NT2/D1 (cell line): ENCODE measurements at regions not wholly inside any gene's neighbourhood (a gene's known extent, or its start where the extent isn't known, plus 50 kb on each side); places are given as distances from the start of the nearest gene placed in this dataset.

Source experiments
- DNase-seq: peaks from one replicate; pipeline ENCODE4 v3.0.0-alpha.2; 2011; ENCODE audit warnings: low read depth, low spot score
- H3K27me3 ChIP-seq: 2 replicates; pipeline ENCODE4 v1.6.0; 2011; ENCODE audit warnings: mild to moderate bottlenecking; ENCODE audit not compliant: insufficient read length, insufficient read depth
- H3K36me3 ChIP-seq: 2 replicates; pipeline ENCODE4 v1.6.1; 2011; ENCODE audit warnings: mild to moderate bottlenecking, low read length, mixed read lengths; ENCODE audit not compliant: insufficient read depth, insufficient read length
- H3K4me1 ChIP-seq: 2 replicates; pipeline ENCODE4 v1.5.1; 2011; ENCODE audit not compliant: insufficient read depth, insufficient read length
- H3K4me3 ChIP-seq: 2 replicates; pipeline ENCODE4 v1.5.1; 2011; ENCODE audit warnings: low read depth; ENCODE audit not compliant: insufficient read length
- H3K9ac ChIP-seq: 2 replicates; pipeline ENCODE4 v1.6.0; 2011; ENCODE audit warnings: low read depth; ENCODE audit not compliant: insufficient read length
- H3K9me3 ChIP-seq: 2 replicates; pipeline ENCODE4 v1.5.1; 2011; ENCODE audit warnings: mild to moderate bottlenecking, low read length; ENCODE audit not compliant: insufficient read depth
- SUZ12 ChIP-seq: IDR thresholded peaks from 2 replicates; pipeline ENCODE4 v1.6.1; 2011; ENCODE audit not compliant: insufficient read length, insufficient read depth; ENCODE audit errors: extremely low read depth
- YY1 ChIP-seq: IDR thresholded peaks from 2 replicates; pipeline ENCODE4 v1.6.1; 2011; ENCODE audit not compliant: insufficient read length, insufficient read depth
- ZNF274 ChIP-seq: IDR thresholded peaks from 2 replicates; pipeline ENCODE4 v1.6.1; 2011; ENCODE audit warnings: mild to moderate bottlenecking, low read depth, low read length

DNA sequence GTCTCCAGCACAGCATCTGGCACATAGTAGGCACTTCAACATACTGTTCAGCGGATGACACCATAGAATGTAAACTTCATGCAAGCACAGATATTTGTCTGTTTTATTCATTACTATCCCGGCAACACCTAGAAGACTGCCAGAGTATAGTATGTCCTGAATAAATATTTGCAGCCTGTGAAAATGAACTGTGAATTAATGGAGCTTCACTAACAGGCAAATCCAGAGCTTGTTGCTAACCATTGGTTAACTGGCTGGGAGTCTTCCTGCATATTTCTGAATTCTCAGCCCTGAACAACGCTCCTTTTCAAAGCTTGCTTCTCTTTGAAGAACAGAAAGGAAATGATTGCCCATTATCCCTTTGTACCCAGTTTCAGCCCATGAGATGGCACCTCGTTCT lies 243.3 kb upstream of the CRY1 start:
- no peaks in the 10 kb centered on the region for H3K36me3 ChIP-seq
- H3K27me3 ChIP-seq = peaks cover 2% of the 10 kb centered on the region
- DNase-seq = no peak
- no peak overlapping the region for H3K9ac ChIP-seq
- no peak for TF ChIP-seq SUZ12
- TF ChIP-seq ZNF274 = no peak
- TF ChIP-seq YY1 = no peak
- peaks cover 3% of the 10 kb centered on the region for H3K4me1 ChIP-seq
- H3K4me3 ChIP-seq = no peak overlapping the region
- no peaks in the 10 kb centered on the region for H3K9me3 ChIP-seq

DNA sequence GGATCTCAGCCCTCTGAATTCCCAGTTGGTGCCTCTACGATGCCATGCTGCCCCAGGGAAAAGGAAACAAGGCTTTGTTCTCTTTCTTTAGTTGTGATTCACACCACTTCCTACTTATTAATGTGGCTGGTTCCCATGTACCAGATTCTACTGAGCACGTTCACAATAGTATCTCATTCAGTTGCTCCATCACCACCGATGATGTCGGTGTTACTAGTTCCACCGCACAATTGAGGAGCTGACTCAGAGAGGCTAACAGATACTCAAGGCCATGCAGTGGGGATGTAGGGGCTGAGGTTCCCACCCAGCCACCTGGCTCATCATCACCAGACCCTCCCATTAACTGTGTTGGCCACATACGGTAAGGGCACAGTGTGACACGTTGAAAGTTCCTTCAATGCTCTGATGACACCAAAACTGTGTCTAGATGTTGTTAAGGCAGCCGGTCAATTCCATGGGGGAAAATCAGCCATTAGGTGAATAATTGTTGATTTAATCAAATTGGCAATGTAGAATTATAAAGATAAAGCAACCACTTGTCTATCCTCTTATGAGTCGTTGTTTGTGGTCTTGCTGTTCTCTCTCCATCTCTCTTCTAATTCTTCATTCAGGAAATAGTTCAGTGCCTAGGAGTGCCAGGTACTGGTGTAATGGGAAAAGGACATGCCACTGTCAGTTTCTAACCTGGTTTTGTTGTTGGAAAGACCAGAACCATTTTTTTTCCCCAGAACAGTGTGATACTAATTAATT lies 244.2 kb upstream of the CRY1 start:
- no peaks in the 10 kb centered on the region for H3K9me3 ChIP-seq
- no peak overlapping the region for H3K4me3 ChIP-seq
- no peak for DNase-seq
- peaks cover 2% of the 10 kb centered on the region for H3K27me3 ChIP-seq
- H3K36me3 ChIP-seq = no peaks in the 10 kb centered on the region
- no peak overlapping the region for H3K9ac ChIP-seq
- H3K4me1 ChIP-seq = no peaks in the 10 kb centered on the region
- TF ChIP-seq ZNF274 (no peak), SUZ12 (no peak), YY1 (no peak)

DNA sequence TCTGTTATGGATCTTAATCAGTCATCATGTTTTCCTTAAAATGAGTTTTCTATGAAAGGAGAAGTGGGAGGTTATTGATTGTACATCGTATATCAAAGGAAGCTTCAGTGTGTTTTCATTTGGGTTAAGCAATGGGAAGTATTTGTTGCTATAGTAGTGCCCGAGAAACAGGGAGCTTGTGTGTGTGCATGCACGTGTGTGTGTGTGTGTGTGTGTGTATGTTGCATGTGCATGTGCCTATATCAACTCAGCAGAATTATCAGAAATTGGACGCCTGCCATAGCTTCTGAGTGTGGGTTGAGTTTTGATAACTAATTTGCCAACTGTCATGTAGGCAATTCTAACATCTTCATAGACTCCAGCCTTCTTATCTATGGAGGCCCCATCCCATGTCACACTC lies 246.1 kb upstream of the CRY1 start:
- Histone ChIP-seq H3K36me3 (no peaks in the 10 kb centered on the region), H3K9ac (no peak overlapping the region), H3K9me3 (no peaks in the 10 kb centered on the region), H3K4me1 (peaks cover 4% of the 10 kb centered on the region), H3K4me3 (no peak overlapping the region), H3K27me3 (peaks cover 2% of the 10 kb centered on the region)
- no peak for DNase-seq
- TF ChIP-seq SUZ12 (no peak), YY1 (no peak), ZNF274 (no peak)

GRCh38 chr12:107339932-107340331 lies 246.6 kb upstream of the CRY1 start:
- Histone ChIP-seq H3K27me3 (peaks cover 2% of the 10 kb centered on the region), H3K4me3 (no peak overlapping the region), H3K9ac (no peak overlapping the region), H3K9me3 (no peaks in the 10 kb centered on the region), H3K36me3 (no peaks in the 10 kb centered on the region), H3K4me1 (peaks cover 4% of the 10 kb centered on the region)
- DNase-seq = no peak
- no peak for TF ChIP-seq SUZ12

GRCh38 chr12:107340898-107341297 lies 247.5 kb upstream of the CRY1 start:
- H3K36me3 ChIP-seq = no peaks in the 10 kb centered on the region
- H3K27me3 ChIP-seq = peaks cover 2% of the 10 kb centered on the region
- no peak for TF ChIP-seq ZNF274
- no peak for TF ChIP-seq SUZ12
- no peak for TF ChIP-seq YY1
- H3K9me3 ChIP-seq = no peaks in the 10 kb centered on the region
- H3K4me1 ChIP-seq = peaks cover 4% of the 10 kb centered on the region
- no peak overlapping the region for H3K4me3 ChIP-seq
- H3K9ac ChIP-seq = no peak overlapping the region
- no peak for DNase-seq

GRCh38 chr12:107344035-107344808 lies 250.9 kb upstream of the CRY1 start:
- Histone ChIP-seq H3K4me1 (peaks cover 8% of the 10 kb centered on the region), H3K4me3 (no peak overlapping the region), H3K9ac (no peak overlapping the region), H3K9me3 (0 out of 2 replicates have a peak, but pooled peaks cover 5% of the 10 kb centered on the region), H3K36me3 (no peaks in the 10 kb centered on the region), H3K27me3 (no peaks in the 10 kb centered on the region)
- DNase-seq = no peak
- TF ChIP-seq YY1 (no peak), SUZ12 (no peak), ZNF274 (no peak)

- Histone ChIP-seq H3K9ac (no peak overlapping the region), H3K36me3 (no peaks in the 10 kb centered on the region)
- no peak for DNase-seq
Observed at GRCh38 chr12:107347261-107347660, 253.9 kb upstream of the CRY1 start.

More at GRCh38 chr12:107347261-107347660, 253.9 kb upstream of the CRY1 start:
- H3K27me3 ChIP-seq = no peaks in the 10 kb centered on the region
- no peak overlapping the region for H3K4me3 ChIP-seq
- H3K4me1 ChIP-seq = peaks cover 8% of the 10 kb centered on the region
- H3K9me3 ChIP-seq = 0 out of 2 replicates have a peak, but pooled peaks cover 5% of the 10 kb centered on the region
- no peak for TF ChIP-seq YY1
- no peak for TF ChIP-seq SUZ12
- TF ChIP-seq ZNF274 = no peak
